ENCODE measurements at regions not wholly inside any gene's neighbourhood (a gene's known extent, or its start where the extent isn't known, plus 50 kb on each side); places are given as distances from the start of the nearest gene placed in this dataset.

- TF ChIP-seq CTCF (IDR thresholded peaks at IDR 0.05; ENCODE audit: low read depth, low read length, poor library complexity, severe bottlenecking) (no peak), EZH2phosphoT487 (IDR thresholded peaks at IDR 0.05; ENCODE audit: borderline replicate concordance, low read length) (no peak)
Measured at GRCh38 chr4:66130042-66130441, 459.8 kb upstream of the EPHA5 start.
